Aorta (tissue), 5 donors: ENCODE measurements at regions not wholly inside any gene's neighbourhood (a gene's known extent, or its start where the extent isn't known, plus 50 kb on each side); places are given as distances from the start of the nearest gene placed in this dataset.

Source experiments
- ATAC-seq: fragments of 200-7000 bp; cut with Tn5 transposase; one replicate; pipeline ENCODE4 v1.9.1; 2022; ENCODE audit warnings: moderate library complexity; ENCODE audit not compliant: low FRiP score
- DNase-seq, 2 donors: peaks; one replicate each; pipeline ENCODE4 v3.0.0-alpha.2; 2020
- H3K27ac ChIP-seq, 2 donors: one replicate each; pipeline ENCODE4 v1.5.1; 2013; ENCODE audit warnings: low read length in 2 of 2, mild to moderate bottlenecking in 2 of 2, moderate library complexity in 2 of 2, control low read depth in 1 of 2, inconsistent platforms in 1 of 2, low read depth in 1 of 2
- H3K27me3 ChIP-seq, 2 donors: one replicate each; pipeline ENCODE4 v1.6.1; 2013; ENCODE audit warnings: control low read depth in 1 of 2, low read length in 1 of 2, mild to moderate bottlenecking in 1 of 2, moderate library complexity in 1 of 2; ENCODE audit not compliant: insufficient read depth in 2 of 2, control insufficient read depth in 1 of 2
- H3K36me3 ChIP-seq, 2 donors: one replicate each; pipeline ENCODE4 v1.6.1; 2013; ENCODE audit warnings: control low read depth in 1 of 2, low read length in 1 of 2, mild to moderate bottlenecking in 1 of 2; ENCODE audit not compliant: insufficient read depth in 2 of 2, control insufficient read depth in 1 of 2
- H3K4me1 ChIP-seq, 2 donors: one replicate each; pipeline ENCODE4 v1.6.1; 2013; ENCODE audit warnings: low read length in 2 of 2, control low read depth in 1 of 2, mild to moderate bottlenecking in 1 of 2, moderate library complexity in 1 of 2; ENCODE audit not compliant: insufficient read depth in 2 of 2, control insufficient read depth in 1 of 2
- H3K4me3 ChIP-seq, 2 donors: one replicate each; pipeline ENCODE4 v1.5.1; 2013; ENCODE audit warnings: low read length in 2 of 2, control low read depth in 1 of 2, mild to moderate bottlenecking in 1 of 2
- H3K9me3 ChIP-seq: one replicate; pipeline ENCODE4 v1.6.1; 2013; ENCODE audit warnings: mild to moderate bottlenecking, low read length; ENCODE audit not compliant: control insufficient read depth
- WGBS, 2 donors: extraction: QIAGEN DNeasy Blood & Tissue Kit; methylation state at CpG; one replicate each; pipeline ENCODE4 v1.1.7; 2013; 5-methylcytosine and 5-hydroxymethylcytosine counted together
- intact Hi-C, 2 donors: fragments of 100-400 bp; cut with DNase I; formaldehyde crosslinking; loops; one replicate each; pipeline versions ENCODE4 v1.14.2 to v1.15.0; 2022
- donor health status: healthy with polysubstance abuse.
- donor health status: Bipolar disorder and iron deficiency.
- donor health status: DM: no; HTN: no; CAD: no.
- donor health status: DM: no; HTN: no; CAD: no.
- donor health status: DM: yes; HTN: yes; CAD: no.

DNA sequence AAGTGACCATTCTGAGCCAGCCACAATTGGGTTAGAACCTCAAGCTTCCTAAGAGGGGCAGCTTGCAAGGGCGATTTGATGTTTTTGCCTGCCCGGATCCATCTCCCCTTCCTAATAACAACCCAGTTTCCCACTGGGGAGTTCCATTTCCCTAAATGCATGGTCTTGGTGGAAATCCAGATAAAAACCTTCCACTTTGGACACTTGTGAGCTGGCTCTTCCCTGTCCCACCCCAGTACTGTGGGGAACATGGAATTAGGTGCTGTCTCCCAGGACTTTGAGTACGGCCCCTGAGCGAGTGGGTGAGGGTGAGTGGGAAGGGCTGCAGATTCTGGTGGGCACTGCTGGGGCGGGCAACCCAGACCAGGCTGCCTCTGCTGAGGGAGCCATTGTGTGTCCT, 122.3 kb downstream of the DDX1 start:
- no peak overlapping the region for H3K4me3 ChIP-seq
- WGBS, 2 donors, result 93 to 95% methylated on average over 5 of the region's 5 CpGs
- no peaks in the 10 kb centered on the region for H3K4me1 ChIP-seq
- intact Hi-C loops, result no loop called here
- ATAC-seq, result no peak
- H3K36me3 ChIP-seq, result no peaks in the 10 kb centered on the region
- H3K27me3 ChIP-seq, result no peaks in the 10 kb centered on the region
- no peaks in the 10 kb centered on the region for H3K9me3 ChIP-seq
- no peak for DNase-seq
- H3K27ac ChIP-seq, result no peak overlapping the region

- ATAC-seq (no peak), DNase-seq (no peak)
- no peaks in the 10 kb centered on the region for H3K27me3 ChIP-seq
- WGBS, 2 donors, result 99 to 100% methylated on average over 1 of the region's 1 CpG
- no peaks in the 10 kb centered on the region for H3K36me3 ChIP-seq
- no peak overlapping the region for H3K27ac ChIP-seq
- intact Hi-C loops, result no loop called here
- H3K4me1 ChIP-seq, result no peaks in the 10 kb centered on the region
- no peak overlapping the region for H3K4me3 ChIP-seq
- H3K9me3 ChIP-seq, result no peaks in the 10 kb centered on the region
Observed at GRCh38 chr2:15714609-15715008, 122.9 kb downstream of the DDX1 start.

DNA sequence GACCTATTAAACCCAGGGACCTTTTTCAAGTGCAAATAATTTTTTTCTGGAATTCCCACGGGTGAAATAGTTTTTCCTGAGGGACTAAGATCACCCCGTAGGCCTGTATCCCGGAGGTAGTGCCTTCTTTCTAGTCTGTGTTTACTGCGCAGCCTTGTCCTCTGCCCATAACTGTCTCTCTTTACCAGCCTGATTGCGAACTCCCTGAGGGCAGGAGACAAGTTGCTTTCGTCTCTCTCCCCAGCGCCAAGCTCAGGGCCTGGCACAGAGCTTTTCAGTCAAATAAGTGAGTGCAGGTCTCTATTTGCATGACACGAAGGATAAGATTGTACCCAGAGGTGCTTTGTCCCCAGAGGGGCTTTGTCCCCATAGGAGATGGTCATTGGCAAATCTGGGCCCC, 123.9 kb downstream of the DDX1 start:
- Histone ChIP-seq H3K9me3 (no peaks in the 10 kb centered on the region), H3K27me3 (no peaks in the 10 kb centered on the region), H3K4me3 (no peak overlapping the region), H3K4me1 (no peaks in the 10 kb centered on the region), H3K36me3 (no peaks in the 10 kb centered on the region), H3K27ac (no peak overlapping the region)
- DNase-seq (no peak), ATAC-seq (no peak)
- 92 to 94% methylated on average over 8 of the region's 8 CpGs for WGBS, 2 donors
- intact Hi-C loops, result no loop called here

GRCh38 chr2:15718103-15718943, 126.7 kb downstream of the DDX1 start:
- intact Hi-C loops, result no loop called here
- Histone ChIP-seq H3K36me3 (no peaks in the 10 kb centered on the region), H3K9me3 (no peaks in the 10 kb centered on the region), H3K27ac (no peak overlapping the region), H3K27me3 (no peaks in the 10 kb centered on the region), H3K4me3 (no peak overlapping the region), H3K4me1 (no peaks in the 10 kb centered on the region)
- DNase-seq (no peak), ATAC-seq (no peak)
- WGBS, 2 donors, result 64 to 73% methylated on average over 8 of the region's 8 CpGs

DNA sequence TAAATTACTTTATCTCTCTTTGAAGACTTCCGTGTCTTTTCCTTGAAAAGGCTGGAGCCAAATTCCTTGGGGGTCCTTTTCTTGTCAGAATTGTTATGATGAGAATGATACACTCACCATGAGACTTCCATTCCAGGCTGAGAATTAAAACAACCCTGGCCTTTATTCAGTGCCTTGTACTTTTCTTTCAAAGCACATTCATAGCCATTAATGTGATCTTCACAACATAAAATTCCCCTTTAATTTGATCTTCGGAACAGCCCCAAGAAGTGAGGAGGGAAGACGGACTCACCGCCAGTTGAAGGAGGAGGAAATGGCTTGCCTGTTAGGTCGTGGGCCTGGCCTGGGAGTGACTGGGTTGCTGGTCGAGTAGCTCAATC, 127.3 kb downstream of the DDX1 start:
- H3K9me3 ChIP-seq, result no peaks in the 10 kb centered on the region
- H3K27me3 ChIP-seq, result no peaks in the 10 kb centered on the region
- no peak overlapping the region for H3K27ac ChIP-seq
- intact Hi-C loops, result no loop called here
- H3K4me1 ChIP-seq, result no peaks in the 10 kb centered on the region
- ATAC-seq (no peak), DNase-seq (no peak)
- 72 to 73% methylated on average over 6 of the region's 6 CpGs for WGBS, 2 donors
- H3K4me3 ChIP-seq, result no peak overlapping the region
- no peaks in the 10 kb centered on the region for H3K36me3 ChIP-seq

DNA sequence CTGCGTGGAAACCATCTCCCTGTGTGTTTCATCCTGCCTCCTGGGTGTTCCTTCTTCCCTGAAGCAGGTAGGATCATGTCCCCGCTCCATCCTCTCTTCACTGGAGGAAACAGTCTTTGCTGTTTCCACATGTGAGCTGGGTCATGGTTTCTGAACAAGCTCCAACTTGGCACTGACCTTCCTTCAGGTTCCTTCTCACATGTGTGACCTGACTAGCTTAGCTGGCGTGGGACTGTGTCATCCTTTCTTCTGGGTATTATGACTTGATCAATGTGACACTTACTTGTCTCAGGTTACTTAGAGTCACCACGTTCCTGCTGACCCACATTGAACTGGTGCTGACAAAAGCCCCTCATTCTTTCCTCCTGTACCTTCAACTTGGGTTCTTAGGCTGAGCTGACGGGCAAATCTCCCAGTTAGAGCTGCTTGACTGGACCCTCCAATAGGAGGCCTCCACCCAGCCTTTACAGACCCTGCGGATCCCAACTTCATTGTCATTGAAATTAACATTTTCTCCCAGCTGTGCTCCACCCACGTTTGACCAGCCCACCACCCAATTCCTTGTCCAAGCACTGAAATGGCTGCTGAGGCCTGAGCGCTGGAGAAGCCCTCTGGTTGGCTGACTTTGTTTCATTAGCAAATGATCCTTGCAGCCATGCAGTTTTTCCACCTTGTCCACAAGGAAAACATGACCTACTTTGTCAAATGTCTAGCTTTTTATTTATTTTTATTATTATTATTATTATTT, 128.1 kb downstream of the DDX1 start:
- 85 to 91% methylated on average over 8 of the region's 8 CpGs for WGBS, 2 donors
- intact Hi-C loops, result no loop called here

GRCh38 chr2:15720561-15721307, 129.1 kb downstream of the DDX1 start:
- no peaks in the 10 kb centered on the region for H3K9me3 ChIP-seq
- H3K27ac ChIP-seq, result no peak overlapping the region
- intact Hi-C loops, result no loop called here
- H3K36me3 ChIP-seq, result no peaks in the 10 kb centered on the region
- DNase-seq (no peak), ATAC-seq (no peak)
- WGBS, 2 donors, result 94 to 95% methylated on average over 9 of the region's 9 CpGs
- H3K4me3 ChIP-seq, result no peak overlapping the region
- no peaks in the 10 kb centered on the region for H3K27me3 ChIP-seq
- H3K4me1 ChIP-seq, result no peaks in the 10 kb centered on the region

More for the DNA sequence above, 128.1 kb downstream of the DDX1 start:
- DNase-seq, result no peak
- ATAC-seq, result no peak
- H3K4me3 ChIP-seq, result no peak overlapping the region
- no peaks in the 10 kb centered on the region for H3K27me3 ChIP-seq
- no peak overlapping the region for H3K27ac ChIP-seq
- no peaks in the 10 kb centered on the region for H3K36me3 ChIP-seq
- no peaks in the 10 kb centered on the region for H3K4me1 ChIP-seq
- H3K9me3 ChIP-seq, result no peaks in the 10 kb centered on the region

GRCh38 chr2:15721411-15722067, 129.9 kb downstream of the DDX1 start:
- H3K4me3 ChIP-seq, result no peak overlapping the region
- intact Hi-C loops, result no loop called here
- no peaks in the 10 kb centered on the region for H3K9me3 ChIP-seq
- H3K36me3 ChIP-seq, result no peaks in the 10 kb centered on the region
- ATAC-seq (no peak), DNase-seq (no peak)
- 86 to 89% methylated on average over 10 of the region's 10 CpGs for WGBS, 2 donors
- no peaks in the 10 kb centered on the region for H3K27me3 ChIP-seq
- no peak overlapping the region for H3K27ac ChIP-seq
- no peaks in the 10 kb centered on the region for H3K4me1 ChIP-seq
